ENCODE measurements at regions not wholly inside any gene's neighbourhood (a gene's known extent, or its start where the extent isn't known, plus 50 kb on each side); places are given as distances from the start of the nearest gene placed in this dataset.

GRCh38 chr10:58048936-58049335 lies 218.8 kb downstream of the IPMK start:
- Histone ChIP-seq H2AFZ (no peak overlapping the region), H4K20me1 (ENCODE audit: insufficient read depth) (no peaks in the 10 kb centered on the region), H3K4me1 (ENCODE audit: insufficient read depth) (peaks cover 4% of the 10 kb centered on the region), H3F3A (ENCODE audit: insufficient read depth) (peaks cover 7% of the 10 kb centered on the region; the same call in 1 of the 2 replicates), H3K36me3 (ENCODE audit: low read depth) (no peaks in the 10 kb centered on the region), H3K9me2 (ENCODE audit: insufficient read depth) (no peaks in the 10 kb centered on the region), H3K9ac (no peak overlapping the region), H3K4me3 (no peak overlapping the region), H3K27me3 (replicated peaks; ENCODE audit: insufficient read depth) (no peaks in the 10 kb centered on the region; the same call in 1 of the 2 replicates), H3K27ac (no peak overlapping the region), H3K79me2 (ENCODE audit: insufficient read depth) (no peaks in the 10 kb centered on the region), H3K9me3 (ENCODE audit: low read depth) (no peaks in the 10 kb centered on the region), H3K4me2 (ENCODE audit: unreplicated experiment) (no peak overlapping the region)
- DNase-seq, result peak; percentile 50
- in situ Hi-C loops (cut with MboI), result no loop called here
- TF ChIP-seq EZH2 (IDR thresholded peaks at IDR 0.05; ENCODE audit: insufficient read depth, poor library complexity, severe bottlenecking) (no peak), EZH2phosphoT487 (IDR thresholded peaks at IDR 0.05; ENCODE audit: insufficient read depth, low read depth) (no peak)
- WGBS, 2 experiments (ENCODE audit: low coverage in 1 of 2, low lambda C conversion rate in 2 of 2, missing lambda C conversion rate in 2 of 2), result 48 to 60% methylated on average over 2 of the region's 2 CpGs

GRCh38 chr10:58044072-58044471 lies 223.6 kb downstream of the IPMK start:
- Histone ChIP-seq H2AFZ (no peak overlapping the region), H4K20me1 (ENCODE audit: insufficient read depth) (no peaks in the 10 kb centered on the region), H3K27me3 (replicated peaks; ENCODE audit: insufficient read depth) (no peaks in the 10 kb centered on the region), H3K9ac (no peak overlapping the region), H3K9me3 (ENCODE audit: low read depth) (no peaks in the 10 kb centered on the region), H3K4me1 (ENCODE audit: insufficient read depth) (peaks cover 11% of the 10 kb centered on the region), H3K9me2 (ENCODE audit: insufficient read depth) (no peaks in the 10 kb centered on the region), H3K79me2 (ENCODE audit: insufficient read depth) (no peaks in the 10 kb centered on the region), H3K36me3 (ENCODE audit: low read depth) (no peaks in the 10 kb centered on the region), H3K4me3 (no peak overlapping the region), H3K4me2 (ENCODE audit: unreplicated experiment) (peak overlapping the region; percentile 24), H3F3A (ENCODE audit: insufficient read depth) (peaks cover 18% of the 10 kb centered on the region), H3K27ac (0 out of 2 replicates have a peak overlapping the region, but pooled peaks have one; percentile 11)
- 8 to 11% methylated on average over 3 of the region's 3 CpGs for WGBS, 2 experiments (ENCODE audit: low coverage in 1 of 2, low lambda C conversion rate in 2 of 2, missing lambda C conversion rate in 2 of 2)
- TF ChIP-seq EZH2phosphoT487 (IDR thresholded peaks at IDR 0.05; ENCODE audit: insufficient read depth, low read depth) (no peak), EZH2 (IDR thresholded peaks at IDR 0.05; ENCODE audit: insufficient read depth, poor library complexity, severe bottlenecking) (no peak)
- peak; percentile 93 for DNase-seq
- in situ Hi-C loops (cut with MboI), result no loop called here

- no peaks in the 10 kb centered on the region for H4K20me1 ChIP-seq (ENCODE audit: insufficient read depth)
- H3K4me2 ChIP-seq (ENCODE audit: unreplicated experiment), result no peak overlapping the region
- no peak for TF ChIP-seq EZH2phosphoT487 (IDR thresholded peaks at IDR 0.05; ENCODE audit: insufficient read depth, low read depth)
- TF ChIP-seq EZH2 (IDR thresholded peaks at IDR 0.05; ENCODE audit: insufficient read depth, poor library complexity, severe bottlenecking), result no peak
- no peaks in the 10 kb centered on the region for H3K9me3 ChIP-seq (ENCODE audit: low read depth)
- peaks cover 18% of the 10 kb centered on the region for H3F3A ChIP-seq (ENCODE audit: insufficient read depth)
- no peaks in the 10 kb centered on the region for H3K36me3 ChIP-seq (ENCODE audit: low read depth)
- in situ Hi-C loops (cut with MboI), result no loop called here
- no peak overlapping the region for H3K27ac ChIP-seq
- no peak overlapping the region for H3K4me3 ChIP-seq
- H2AFZ ChIP-seq, result no peak overlapping the region
- peaks cover 11% of the 10 kb centered on the region for H3K4me1 ChIP-seq (ENCODE audit: insufficient read depth)
- DNase-seq, result no peak
- 0 out of 2 replicates have a peak, but pooled peaks cover 4% of the 10 kb centered on the region for H3K27me3 ChIP-seq (replicated peaks; ENCODE audit: insufficient read depth)
- H3K9me2 ChIP-seq (ENCODE audit: insufficient read depth), result no peaks in the 10 kb centered on the region
- H3K79me2 ChIP-seq (ENCODE audit: insufficient read depth), result no peaks in the 10 kb centered on the region
- H3K9ac ChIP-seq, result no peak overlapping the region
These were observed 225.8 kb downstream of the IPMK start for GRCh38 chr10:58041901-58042300.

- no peak for TF ChIP-seq EZH2phosphoT487 (IDR thresholded peaks at IDR 0.05; ENCODE audit: insufficient read depth, low read depth)
- TF ChIP-seq EZH2 (IDR thresholded peaks at IDR 0.05; ENCODE audit: insufficient read depth, poor library complexity, severe bottlenecking), result no peak
- no peaks in the 10 kb centered on the region for H3K79me2 ChIP-seq (ENCODE audit: insufficient read depth)
- H4K20me1 ChIP-seq (ENCODE audit: insufficient read depth), result no peaks in the 10 kb centered on the region
- H3K9ac ChIP-seq, result no peak overlapping the region
- H3K9me3 ChIP-seq (ENCODE audit: low read depth), result no peaks in the 10 kb centered on the region
- H3K27ac ChIP-seq, result no peak overlapping the region
- no peak for DNase-seq
- 83 to 86% methylated on average over 4 of the region's 4 CpGs for WGBS, 2 experiments (ENCODE audit: low coverage in 1 of 2, low lambda C conversion rate in 2 of 2, missing lambda C conversion rate in 2 of 2)
- H2AFZ ChIP-seq, result no peak overlapping the region
- peaks cover 23% of the 10 kb centered on the region for H3K4me1 ChIP-seq (ENCODE audit: insufficient read depth)
- H3K9me2 ChIP-seq (ENCODE audit: insufficient read depth), result no peaks in the 10 kb centered on the region
- H3K27me3 ChIP-seq (replicated peaks; ENCODE audit: insufficient read depth), result no peaks in the 10 kb centered on the region
- H3K4me2 ChIP-seq (ENCODE audit: unreplicated experiment), result no peak overlapping the region
- no peak overlapping the region for H3K4me3 ChIP-seq
- peaks cover 30% of the 10 kb centered on the region for H3F3A ChIP-seq (ENCODE audit: insufficient read depth)
- in situ Hi-C loops (cut with MboI), result no loop called here
- H3K36me3 ChIP-seq (ENCODE audit: low read depth), result no peaks in the 10 kb centered on the region
These were observed 237.5 kb downstream of the IPMK start for GRCh38 chr10:58030208-58030607.
